ENCODE measurements at regions not wholly inside any gene's neighbourhood (a gene's known extent, or its start where the extent isn't known, plus 50 kb on each side); places are given as distances from the start of the nearest gene placed in this dataset.
"Not testable (repeated sequence)": the region's sequence is repeated elsewhere in the genome, so short reads cannot be mapped to it uniquely, and the experiment has no call there.

- DNase-seq (ENCODE audit: low read depth, low spot score): no peak
- H3K27ac ChIP-seq: no peak overlapping the region
Observed at GRCh38 chr5:117436846-117437245, 862.2 kb upstream of the SEMA6A start.

GRCh38 chr5:117435203-117435602 is 860.6 kb upstream of the SEMA6A start:
- no peak overlapping the region for H3K27ac ChIP-seq
- no peak for DNase-seq (ENCODE audit: low read depth, low spot score)

GRCh38 chr5:117434254-117434653 is 859.6 kb upstream of the SEMA6A start:
- H3K27ac ChIP-seq: no peak overlapping the region
- DNase-seq (ENCODE audit: low read depth, low spot score): no peak

GRCh38 chr5:117433818-117434217 is 859.2 kb upstream of the SEMA6A start:
- H3K27ac ChIP-seq: no peak overlapping the region
- no peak for DNase-seq (ENCODE audit: low read depth, low spot score)

GRCh38 chr5:117431091-117431490 is 856.5 kb upstream of the SEMA6A start:
- DNase-seq (ENCODE audit: low read depth, low spot score): no peak
- H3K27ac ChIP-seq: no peak overlapping the region

- DNase-seq (ENCODE audit: low read depth, low spot score): no peak
Observed at GRCh38 chr5:117425163-117425562, 850.5 kb upstream of the SEMA6A start.

GRCh38 chr5:117424559-117424958 is 849.9 kb upstream of the SEMA6A start:
- H3K27ac ChIP-seq: no peak overlapping the region
- DNase-seq (ENCODE audit: low read depth, low spot score): no peak

More at GRCh38 chr5:117425163-117425562, 850.5 kb upstream of the SEMA6A start:
- no peak overlapping the region for H3K27ac ChIP-seq

GRCh38 chr5:117417501-117417900 is 842.9 kb upstream of the SEMA6A start:
- DNase-seq (ENCODE audit: low read depth, low spot score): no peak
- no peak overlapping the region for H3K27ac ChIP-seq

- no peak for DNase-seq (ENCODE audit: low read depth, low spot score)
- H3K27ac ChIP-seq: no peak overlapping the region
Observed at GRCh38 chr5:117414926-117415325, 840.3 kb upstream of the SEMA6A start.

- peak overlapping the region; percentile 7 for H3K27ac ChIP-seq
- no peak for DNase-seq (ENCODE audit: low read depth, low spot score)
Observed at GRCh38 chr5:117411701-117412100, 837.1 kb upstream of the SEMA6A start.

- DNase-seq (ENCODE audit: low read depth, low spot score): no peak
- no peak overlapping the region for H3K27ac ChIP-seq
Observed at GRCh38 chr5:117405197-117405596, 830.6 kb upstream of the SEMA6A start.

GRCh38 chr5:117394506-117395157 is 820.0 kb upstream of the SEMA6A start:
- no peak overlapping the region for H3K27ac ChIP-seq
- DNase-seq (ENCODE audit: low read depth, low spot score): no peak

GRCh38 chr5:117393125-117393524 is 818.5 kb upstream of the SEMA6A start:
- no peak overlapping the region for H3K27ac ChIP-seq
- DNase-seq (ENCODE audit: low read depth, low spot score): no peak

- no peak overlapping the region for H3K27ac ChIP-seq
- DNase-seq (ENCODE audit: low read depth, low spot score): no peak
Observed at GRCh38 chr5:117380316-117380715, 805.7 kb upstream of the SEMA6A start.

GRCh38 chr5:117379521-117379920 is 804.9 kb upstream of the SEMA6A start:
- no peak for DNase-seq (ENCODE audit: low read depth, low spot score)
- no peak overlapping the region for H3K27ac ChIP-seq

- H3K27ac ChIP-seq: no peak overlapping the region
- no peak for DNase-seq (ENCODE audit: low read depth, low spot score)
Observed at GRCh38 chr5:117376748-117377147, 802.1 kb upstream of the SEMA6A start.

GRCh38 chr5:117359895-117360294 is 785.3 kb upstream of the SEMA6A start:
- no peak for DNase-seq (ENCODE audit: low read depth, low spot score)
- no peak overlapping the region for H3K27ac ChIP-seq

GRCh38 chr5:117357886-117358285 is 783.3 kb upstream of the SEMA6A start:
- DNase-seq (ENCODE audit: low read depth, low spot score): no peak
- no peak overlapping the region for H3K27ac ChIP-seq

GRCh38 chr5:117347280-117347679 is 772.7 kb upstream of the SEMA6A start:
- no peak overlapping the region for H3K27ac ChIP-seq
- no peak for DNase-seq (ENCODE audit: low read depth, low spot score)

- H3K27ac ChIP-seq; DNase-seq (ENCODE audit: low read depth, low spot score): not testable (repeated sequence)
Observed at GRCh38 chr5:117343726-117344125, 769.1 kb upstream of the SEMA6A start.

GRCh38 chr5:117337064-117337749 is 762.6 kb upstream of the SEMA6A start:
- no peak for DNase-seq (ENCODE audit: low read depth, low spot score)
- no peak overlapping the region for H3K27ac ChIP-seq

- DNase-seq (ENCODE audit: low read depth, low spot score): no peak
- no peak overlapping the region for H3K27ac ChIP-seq
Observed at GRCh38 chr5:117336208-117336607, 761.6 kb upstream of the SEMA6A start.

Measured in epithelial cell of prostate (primary cell).